ACHN (cell line): ENCODE measurements at regions not wholly inside any gene's neighbourhood (a gene's known extent, or its start where the extent isn't known, plus 50 kb on each side); places are given as distances from the start of the nearest gene placed in this dataset.

ENCODE experiments used
- DNase-seq: peaks from one replicate; pipeline ENCODE4 v3.0.0-alpha.2; 2015
- in situ Hi-C: cut with HindIII; loops from 2 replicates; pipeline ENCODE4 v1.10.0; 2017; ENCODE audit warnings: low sequenced_read_pairs, low pct_ligation_motif_present, low pct_unique_long_range_greater_than_20kb

DNA sequence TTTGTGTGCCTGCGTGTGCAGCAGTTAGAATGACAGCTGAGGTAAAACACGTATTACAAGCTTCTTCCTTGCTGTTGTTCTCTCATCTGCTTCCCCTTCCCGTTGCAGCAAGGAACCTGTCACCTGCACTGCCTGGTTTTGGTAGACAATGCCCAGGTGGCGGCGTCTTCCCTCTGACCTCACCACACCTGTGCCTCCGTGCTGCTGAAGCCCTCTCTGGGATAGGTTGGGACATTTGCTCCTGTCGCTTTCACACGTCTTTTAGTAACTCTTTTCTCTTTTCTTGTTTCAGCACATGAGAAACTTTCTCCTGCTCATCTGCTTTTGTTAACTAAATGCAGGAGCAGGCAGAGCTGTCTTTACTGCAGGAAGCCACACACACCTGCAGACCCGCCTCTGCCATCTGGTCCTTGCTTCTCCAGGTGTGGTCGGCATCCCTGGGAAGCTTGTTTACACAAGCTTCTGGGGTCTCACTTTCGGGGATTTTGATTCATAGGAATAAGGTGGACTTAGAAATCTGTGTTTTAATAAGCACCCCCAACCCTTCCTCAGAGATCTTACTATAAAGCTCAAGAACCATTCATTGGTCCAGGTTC, 60.7 kb upstream of the EXOC6 start:
- DNase-seq: no peak
- in situ Hi-C loops: no loop called here

DNA sequence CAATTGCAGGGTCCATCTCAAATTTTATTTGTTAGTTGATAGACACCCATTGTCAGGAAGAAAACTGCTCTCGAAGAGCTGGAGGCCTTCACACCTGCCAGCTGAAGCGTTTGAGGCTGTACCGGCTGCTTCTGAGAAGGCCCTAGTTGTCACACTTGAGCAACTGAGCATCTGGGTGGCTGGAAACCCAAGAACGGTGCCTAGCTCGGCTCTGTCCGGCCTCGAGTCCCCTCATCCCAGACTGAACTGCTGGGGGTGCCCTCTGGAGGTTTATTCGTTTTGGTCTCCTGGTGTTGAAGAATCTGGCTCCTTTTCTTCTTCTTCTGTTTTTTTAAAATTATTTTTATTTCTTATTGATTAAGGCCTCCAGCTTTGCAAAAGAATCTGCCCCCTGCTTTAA, 59.3 kb upstream of the EXOC6 start:
- no peak for DNase-seq
- in situ Hi-C loops: no loop called here

DNA sequence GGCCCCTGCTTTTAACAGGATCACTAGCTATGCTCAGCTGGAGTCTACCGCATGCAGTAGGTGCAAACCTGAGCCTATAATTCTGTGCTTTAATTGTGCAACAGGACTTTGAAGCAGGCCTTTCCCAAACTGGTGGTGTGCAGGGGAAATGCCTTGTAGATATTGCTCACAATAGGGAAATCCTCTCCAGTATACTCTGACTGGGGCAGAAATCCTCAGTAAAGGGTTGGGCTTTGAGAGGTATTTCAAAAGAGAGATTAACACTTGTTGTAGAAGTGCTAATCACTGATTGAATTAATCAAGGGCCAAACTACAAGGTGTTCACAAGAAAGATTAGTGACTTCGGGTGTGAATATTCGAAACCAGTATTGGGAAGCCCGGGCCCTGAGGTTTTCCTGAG, 58.5 kb upstream of the EXOC6 start:
- in situ Hi-C loops: no loop called here
- DNase-seq: no peak

DNA sequence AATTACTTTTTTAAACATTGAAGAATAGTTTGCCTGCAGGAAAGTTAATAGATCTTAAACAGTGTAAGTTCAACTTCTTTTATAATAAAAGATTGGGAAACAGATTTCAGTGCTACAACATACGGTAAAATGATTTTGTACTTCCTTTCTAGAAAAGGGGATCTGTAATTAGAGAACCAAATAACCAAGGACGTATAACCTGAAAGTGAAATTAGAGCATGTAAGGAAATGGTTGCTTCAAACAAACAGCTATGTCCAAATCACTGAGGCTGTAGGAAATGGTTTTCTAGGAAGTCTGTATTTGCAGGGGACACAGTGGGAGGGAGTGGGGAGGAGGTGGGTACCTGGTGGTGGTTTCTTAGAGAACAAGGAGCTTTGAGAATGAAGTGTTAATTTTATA, 57.9 kb upstream of the EXOC6 start:
- no peak for DNase-seq
- in situ Hi-C loops: no loop called here

DNA sequence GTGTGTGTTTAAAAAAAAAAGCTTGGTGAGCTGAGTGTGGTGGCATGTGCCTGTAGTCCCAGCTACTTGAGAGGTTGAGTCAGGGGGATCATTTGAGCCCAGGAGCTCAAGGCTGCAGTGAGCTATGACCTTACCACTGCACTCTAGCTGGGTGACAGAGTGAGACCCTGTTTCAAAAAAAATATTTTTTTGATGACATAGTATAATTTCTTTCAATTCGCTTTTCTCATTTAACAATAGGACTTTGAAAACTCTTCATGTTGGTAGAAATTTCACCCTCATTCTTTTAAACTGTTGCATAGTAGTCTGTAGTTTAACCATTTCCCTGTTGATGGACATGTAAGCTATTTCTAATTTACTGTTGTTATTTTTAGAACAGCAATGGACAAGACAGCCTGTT, 55.7 kb upstream of the EXOC6 start:
- in situ Hi-C loops: no loop called here
- no peak for DNase-seq
